Stimulated activated CD4-positive, alpha-beta T cell treated with anti-CD3 and anti-CD28 coated beads, Interleukin-1b, Interleukin-23, amount 100 ng/mL, for 4 hours (primary cell): ENCODE measurements at regions not wholly inside any gene's neighbourhood (a gene's known extent, or its start where the extent isn't known, plus 50 kb on each side); places are given as distances from the start of the nearest gene placed in this dataset.

ENCODE experiments used
- DNase-seq, 2 donors: peaks; one replicate each; pipeline ENCODE4 v3.0.0-alpha.2; 2020; ENCODE audit warnings: low read depth in 2 of 2

DNA sequence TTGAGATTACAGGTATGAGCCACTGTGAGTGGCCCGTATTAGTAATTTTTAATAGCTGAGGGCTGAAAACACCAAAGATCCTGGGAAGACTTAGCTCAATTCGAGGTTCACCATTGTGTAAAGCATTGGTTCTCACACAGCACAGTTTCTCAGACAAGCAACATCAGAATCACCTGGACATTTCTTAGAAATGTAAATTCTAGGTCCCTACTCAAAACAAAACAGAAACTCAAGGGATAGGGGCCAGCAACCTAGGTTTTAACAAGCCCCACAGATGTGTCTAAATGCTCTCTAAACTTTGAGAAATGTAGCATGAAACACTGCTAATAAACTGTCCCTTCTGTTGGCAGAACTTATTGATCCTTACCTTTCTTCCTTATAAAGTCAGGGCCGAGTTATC lies 681.2 kb downstream of the RNF144A start:
- no peak for DNase-seq

GRCh38 chr2:7599462-7600258 lies 682.4 kb downstream of the RNF144A start:
- no peak for DNase-seq

DNA sequence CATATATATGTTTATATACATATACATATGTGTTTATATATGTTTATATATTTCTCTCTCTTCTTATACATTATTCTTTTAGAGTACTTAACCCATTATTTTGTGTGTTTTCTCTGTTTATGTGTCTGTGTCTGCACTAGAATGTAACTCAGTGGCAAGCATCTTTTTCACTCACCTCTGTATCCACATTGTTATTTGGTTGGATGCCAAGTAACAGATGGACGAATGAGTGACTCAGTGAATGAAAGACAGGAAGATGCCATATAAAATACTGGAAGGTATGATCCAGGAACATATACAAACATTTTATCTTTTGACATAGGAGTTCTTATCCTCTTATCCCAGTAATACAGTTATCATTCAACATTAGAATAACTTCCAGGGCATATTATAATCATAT lies 684.8 kb downstream of the RNF144A start:
- DNase-seq = no peak

GRCh38 chr2:7604456-7604855 lies 687.2 kb downstream of the RNF144A start:
- no peak for DNase-seq

GRCh38 chr2:7607441-7608173 lies 690.4 kb downstream of the RNF144A start:
- DNase-seq = no peak

GRCh38 chr2:7609556-7609955 lies 692.3 kb downstream of the RNF144A start:
- DNase-seq = no peak

GRCh38 chr2:7609974-7610373 lies 692.8 kb downstream of the RNF144A start:
- DNase-seq = no peak

GRCh38 chr2:7611750-7612149 lies 694.5 kb downstream of the RNF144A start:
- DNase-seq = no peak

DNA sequence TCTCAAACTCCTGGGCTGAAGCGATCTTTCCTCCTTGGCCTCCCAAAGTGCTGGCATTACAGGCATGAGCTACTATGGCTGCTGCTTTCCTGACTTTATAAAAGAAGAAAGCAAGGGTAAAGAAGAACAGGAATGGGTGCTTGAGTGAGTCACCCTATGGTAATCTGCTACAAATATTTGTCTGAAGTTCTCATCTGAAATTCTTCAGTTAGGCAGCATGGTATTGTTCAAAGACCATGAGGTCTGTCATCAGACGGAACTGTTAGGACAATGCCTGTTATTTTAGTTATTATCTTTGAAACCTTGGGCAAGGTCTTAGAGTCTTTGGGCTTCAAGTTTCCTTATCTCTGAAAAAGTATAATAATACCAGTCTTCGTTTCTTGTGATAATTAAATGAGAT lies 695.8 kb downstream of the RNF144A start:
- no peak for DNase-seq

DNA sequence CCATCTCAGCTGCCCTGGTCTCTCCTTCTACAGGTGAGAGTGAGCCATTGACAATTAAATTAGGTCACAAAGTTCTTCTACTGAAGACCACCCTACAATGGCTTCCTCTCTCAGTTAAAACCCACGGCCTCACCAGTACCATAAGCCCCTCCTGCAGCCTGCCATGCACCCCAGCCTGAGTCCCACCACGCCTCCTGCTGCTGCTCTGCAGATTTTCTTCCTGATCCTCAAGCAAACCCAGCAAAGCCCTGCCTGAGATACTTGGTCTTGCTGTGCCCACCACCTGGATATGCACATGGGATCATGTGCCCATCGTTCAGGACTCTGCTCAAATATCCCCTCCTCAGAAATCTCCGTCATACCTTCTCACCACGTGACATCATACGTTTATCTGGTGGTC lies 696.6 kb downstream of the RNF144A start:
- no peak for DNase-seq

- no peak for DNase-seq
These were observed 700.8 kb downstream of the RNF144A start for GRCh38 chr2:7618031-7618430.

- DNase-seq = no peak
These were observed 702.2 kb downstream of the RNF144A start for GRCh38 chr2:7619203-7619970.

GRCh38 chr2:7620255-7620654 lies 703.0 kb downstream of the RNF144A start:
- no peak for DNase-seq

GRCh38 chr2:7621018-7621814 lies 704.0 kb downstream of the RNF144A start:
- DNase-seq = no peak

GRCh38 chr2:7625392-7626138 lies 708.4 kb downstream of the RNF144A start:
- no peak for DNase-seq

DNA sequence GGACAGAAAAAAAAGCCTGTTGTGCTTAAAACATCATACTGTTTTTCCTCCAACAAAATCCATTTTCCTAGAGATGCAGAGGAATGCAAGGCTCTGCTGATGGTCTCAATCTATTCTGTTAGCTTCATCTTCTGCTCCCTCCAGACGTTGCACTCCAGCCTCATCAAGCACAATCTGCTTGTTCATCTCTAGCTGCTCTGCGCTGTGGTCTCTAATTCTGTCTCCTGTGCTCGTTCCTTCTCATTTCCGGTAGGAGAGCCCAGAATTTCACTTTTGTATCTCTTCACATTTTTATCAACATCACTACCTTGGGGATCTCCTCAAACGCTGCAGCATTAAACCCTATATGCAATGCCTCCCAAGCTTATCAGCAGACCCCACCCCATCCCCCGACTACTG lies 708.9 kb downstream of the RNF144A start:
- DNase-seq = no peak

GRCh38 chr2:7627583-7627982 lies 710.4 kb downstream of the RNF144A start:
- DNase-seq = no peak

DNA sequence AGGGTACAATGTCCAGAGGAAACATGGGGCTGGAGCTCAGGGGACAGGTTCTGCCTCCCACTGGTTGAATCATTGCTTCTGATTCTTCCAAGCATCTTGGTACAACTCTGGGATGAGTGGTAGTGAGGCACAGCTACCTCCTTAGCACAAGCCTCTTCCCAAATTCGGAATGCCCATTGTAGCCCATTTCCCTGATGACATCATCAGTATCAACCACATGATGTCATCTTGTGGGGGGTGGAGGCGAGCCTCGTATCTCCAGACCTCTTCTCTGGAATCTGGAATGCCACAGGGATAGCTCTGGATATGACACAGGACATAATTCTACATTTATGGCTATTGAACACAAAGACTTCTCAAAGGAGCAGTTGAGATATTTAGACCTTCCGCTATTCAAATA lies 715.2 kb downstream of the RNF144A start:
- DNase-seq = no peak

DNA sequence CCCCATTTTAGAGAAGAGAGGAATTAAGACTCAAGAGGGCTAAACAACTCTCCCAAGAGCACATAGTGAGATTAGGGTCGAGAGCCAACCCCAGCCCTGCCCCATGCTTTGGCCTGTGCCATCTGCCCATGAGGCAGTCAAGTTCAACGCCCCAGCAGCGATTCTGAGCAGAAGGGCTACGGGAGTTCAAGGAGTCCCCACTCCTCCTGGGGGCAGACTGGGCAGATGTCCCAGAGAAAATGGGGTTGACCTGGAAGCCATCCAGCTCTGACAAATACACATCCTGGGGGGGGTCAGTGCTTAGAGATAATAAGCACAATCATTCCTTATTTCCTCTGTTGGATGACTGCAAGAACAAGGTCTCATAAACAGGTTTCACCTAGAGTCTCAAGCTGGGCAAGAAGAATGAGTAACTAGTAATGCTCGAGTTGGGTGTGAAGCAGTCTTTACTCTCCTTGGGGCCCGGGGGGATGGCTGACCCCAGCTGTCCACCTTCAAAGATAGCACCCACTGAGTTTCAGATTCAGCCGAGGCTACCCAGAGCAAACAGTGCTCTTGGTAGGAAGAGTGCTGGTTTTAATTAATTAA lies 716.4 kb downstream of the RNF144A start:
- DNase-seq = no peak

- no peak for DNase-seq
These were observed 717.2 kb downstream of the RNF144A start for GRCh38 chr2:7634409-7634808.

- DNase-seq = no peak
These were observed 722.3 kb downstream of the RNF144A start for GRCh38 chr2:7639476-7639875.
